HL-60 (cell line): ENCODE measurements at regions not wholly inside any gene's neighbourhood (a gene's known extent, or its start where the extent isn't known, plus 50 kb on each side); places are given as distances from the start of the nearest gene placed in this dataset.

Experiments used
- DNase-seq, 2 experiments: peaks; one replicate each; pipeline ENCODE4 v3.0.0-alpha.2; 2010 to 2020; ENCODE audit warnings: low read depth in 1 of 2, low spot score in 1 of 2
- H3K27ac ChIP-seq: fragments of 250-450 bp; sonication (Bioruptor Pico); replicated peaks from 2 replicates; pipeline ENCODE4 v1.5.1; 2020; ENCODE audit warnings: mild to moderate bottlenecking, moderate library complexity
- H3K27me3 ChIP-seq: fragments of 250-450 bp; sonication (Bioruptor Pico); 2 replicates; pipeline ENCODE4 v1.5.1; 2021; ENCODE audit warnings: mild to moderate bottlenecking, moderate library complexity; ENCODE audit not compliant: insufficient read depth, poor library complexity, severe bottlenecking
- H3K4me3 ChIP-seq: replicated peaks from 2 replicates; pipeline ENCODE4 v1.5.1; 2011; ENCODE audit warnings: mild to moderate bottlenecking, control low read depth, low read length; ENCODE audit not compliant: insufficient read depth
- CTCF ChIP-seq: IDR thresholded peaks from one replicate; pipeline ENCODE4 v1.5.1; 2011; ENCODE audit warnings: low read length, control low read depth, inconsistent platforms; ENCODE audit not compliant: insufficient read depth
- GABPA ChIP-seq: IDR thresholded peaks from 2 replicates; pipeline ENCODE4 v1.6.1; 2012; ENCODE audit warnings: low read depth
- POLR2AphosphoS5 ChIP-seq: IDR thresholded peaks from 2 replicates; pipeline ENCODE4 v1.6.1; 2012; ENCODE audit warnings: low read depth
- REST ChIP-seq: IDR thresholded peaks from 2 replicates; pipeline ENCODE4 v1.6.1; 2012; ENCODE audit warnings: low read depth; ENCODE audit not compliant: insufficient replicate concordance
- SPI1 ChIP-seq: IDR thresholded peaks from 2 replicates; pipeline ENCODE4 v1.6.1; 2012; ENCODE audit warnings: low read depth, mild to moderate bottlenecking, borderline replicate concordance

GRCh38 chr3:159030886-159031679 lies 229.2 kb downstream of the MFSD1 start:
- no peak overlapping the region for H3K27ac ChIP-seq
- no peak for DNase-seq
- TF ChIP-seq CTCF, result no peak
- TF ChIP-seq SPI1, result no peak
- TF ChIP-seq POLR2AphosphoS5, result no peak
- TF ChIP-seq REST, result no peak
- TF ChIP-seq GABPA, result no peak
- H3K27me3 ChIP-seq, result no peaks in the 10 kb centered on the region
- no peak overlapping the region for H3K4me3 ChIP-seq

GRCh38 chr3:159032311-159032710 lies 230.5 kb downstream of the MFSD1 start:
- no peak overlapping the region for H3K4me3 ChIP-seq
- H3K27me3 ChIP-seq, result no peaks in the 10 kb centered on the region
- DNase-seq, result no peak
- no peak overlapping the region for H3K27ac ChIP-seq
- TF ChIP-seq POLR2AphosphoS5 (no peak), GABPA (no peak), CTCF (no peak), SPI1 (no peak), REST (no peak)

GRCh38 chr3:159038405-159038804 lies 236.6 kb downstream of the MFSD1 start:
- TF ChIP-seq GABPA (no peak), SPI1 (no peak), POLR2AphosphoS5 (no peak), REST (no peak), CTCF (no peak)
- no peak overlapping the region for H3K27ac ChIP-seq
- no peak overlapping the region for H3K4me3 ChIP-seq

More at GRCh38 chr3:159038405-159038804, 236.6 kb downstream of the MFSD1 start:
- no peak for DNase-seq
- no peaks in the 10 kb centered on the region for H3K27me3 ChIP-seq
